H9 (cell line): ENCODE measurements at regions not wholly inside any gene's neighbourhood (a gene's known extent, or its start where the extent isn't known, plus 50 kb on each side); places are given as distances from the start of the nearest gene placed in this dataset.

Experiments used
- DNase-seq: peaks from one replicate; pipeline ENCODE4 v3.0.0-alpha.2; 2017
- H2AFZ ChIP-seq: one replicate; pipeline ENCODE4 v1.6.1; 2013; ENCODE audit warnings: mild to moderate bottlenecking, low read length, control low read depth, moderate library complexity
- H2AK5ac ChIP-seq: 2 replicates; pipeline ENCODE4 v1.6.1; 2013; ENCODE audit warnings: low read length, control low read depth, mixed read lengths; ENCODE audit not compliant: insufficient read length
- H2BK120ac ChIP-seq: one replicate; pipeline ENCODE4 v1.6.1; 2013; ENCODE audit warnings: low read depth, mild to moderate bottlenecking, low read length, control low read depth, inconsistent platforms; ENCODE audit not compliant: poor library complexity, severe bottlenecking
- H2BK12ac ChIP-seq: 2 replicates; pipeline ENCODE4 v1.6.1; 2013; ENCODE audit warnings: low read length, control low read depth, mixed read lengths, low read depth; ENCODE audit not compliant: insufficient read length
- H2BK15ac ChIP-seq: 2 replicates; pipeline ENCODE4 v1.6.1; 2013; ENCODE audit warnings: low read depth, low read length, control low read depth
- H2BK20ac ChIP-seq: one replicate; pipeline ENCODE4 v1.6.1; 2013; ENCODE audit warnings: low read depth, mild to moderate bottlenecking, low read length, control low read depth, inconsistent platforms; ENCODE audit not compliant: poor library complexity, severe bottlenecking
- H2BK5ac ChIP-seq: 2 replicates; pipeline ENCODE4 v1.6.1; 2013; ENCODE audit warnings: low read length, control low read depth, mixed read lengths; ENCODE audit not compliant: insufficient read length
- H3K14ac ChIP-seq: 2 replicates; pipeline ENCODE4 v1.6.1; 2013; ENCODE audit warnings: low read length, control low read depth; ENCODE audit not compliant: insufficient read depth
- H3K18ac ChIP-seq: 2 replicates; pipeline ENCODE4 v1.6.1; 2013; ENCODE audit warnings: low read depth, mild to moderate bottlenecking, mixed read lengths, low read length, control low read depth; ENCODE audit not compliant: insufficient read length
- H3K23ac ChIP-seq: 2 replicates; pipeline ENCODE4 v1.6.1; 2013; ENCODE audit warnings: low read length, control low read depth, mixed read lengths, low read depth; ENCODE audit not compliant: insufficient read length
- H3K23me2 ChIP-seq: 2 replicates; pipeline ENCODE4 v1.6.1; 2013; ENCODE audit warnings: low read depth, mild to moderate bottlenecking, mixed read lengths, low read length, control low read depth; ENCODE audit not compliant: insufficient read length, poor library complexity, severe bottlenecking
- H3K27ac ChIP-seq: 2 replicates; pipeline ENCODE4 v1.5.1; 2013; ENCODE audit warnings: low read length, control low read depth, mixed read lengths, low read depth; ENCODE audit not compliant: insufficient read length
- H3K27me3 ChIP-seq: 2 replicates; pipeline ENCODE4 v1.6.1; 2013; ENCODE audit warnings: low read length, control low read depth, inconsistent platforms; ENCODE audit not compliant: insufficient read depth
- H3K4ac ChIP-seq: 2 replicates; pipeline ENCODE4 v1.6.1; 2013; ENCODE audit warnings: low read depth, mild to moderate bottlenecking, control low read depth, inconsistent platforms, low read length, moderate library complexity
- H3K4me1 ChIP-seq: 2 replicates; pipeline ENCODE4 v1.6.1; 2013; ENCODE audit warnings: low read length, control low read depth, inconsistent platforms; ENCODE audit not compliant: insufficient read depth
- H3K4me2 ChIP-seq: 2 replicates; pipeline ENCODE4 v1.6.1; 2013; ENCODE audit warnings: low read length, control low read depth, mixed read lengths; ENCODE audit not compliant: insufficient read length, insufficient read depth
- H3K56ac ChIP-seq: 2 replicates; pipeline ENCODE4 v1.6.1; 2013; ENCODE audit warnings: low read depth, mild to moderate bottlenecking, mixed read lengths, low read length, control low read depth; ENCODE audit not compliant: insufficient read length
- H3K79me1 ChIP-seq: 2 replicates; pipeline ENCODE4 v1.6.1; 2013; ENCODE audit warnings: low read depth, mild to moderate bottlenecking, moderate library complexity, low read length, control low read depth, inconsistent platforms; ENCODE audit not compliant: insufficient read depth, poor library complexity, severe bottlenecking
- H3K79me2 ChIP-seq: 2 replicates; pipeline ENCODE4 v1.6.1; 2013; ENCODE audit warnings: low read length, control low read depth, inconsistent platforms; ENCODE audit not compliant: insufficient read depth
- H3K9ac ChIP-seq: 2 replicates; pipeline ENCODE4 v1.6.1; 2013; ENCODE audit warnings: low read length, control low read depth, mixed read lengths; ENCODE audit not compliant: insufficient read length; ENCODE audit errors: extremely low read depth
- H3K9me3 ChIP-seq: one replicate; pipeline ENCODE4 v1.6.1; 2013; ENCODE audit warnings: low read depth, low read length, inconsistent platforms; ENCODE audit not compliant: control insufficient read depth
- H3T11ph ChIP-seq: one replicate; pipeline ENCODE4 v1.6.1; 2013; ENCODE audit warnings: mild to moderate bottlenecking, low read length, control low read depth, inconsistent platforms
- H4K20me1 ChIP-seq: one replicate; pipeline ENCODE4 v1.6.1; 2013; ENCODE audit not compliant: control insufficient read depth, insufficient read length, insufficient read depth
- H4K5ac ChIP-seq: 2 replicates; pipeline ENCODE4 v1.6.1; 2013; ENCODE audit warnings: low read depth, mild to moderate bottlenecking, mixed read lengths, low read length, control low read depth; ENCODE audit not compliant: insufficient read length
- H4K8ac ChIP-seq: replicated peaks from 2 replicates; pipeline ENCODE4 v1.6.1; 2013; ENCODE audit warnings: low read length, control low read depth, mixed read lengths, low read depth; ENCODE audit not compliant: insufficient read length
- H4K91ac ChIP-seq: 2 replicates; pipeline ENCODE4 v1.6.1; 2013; ENCODE audit warnings: low read depth, mild to moderate bottlenecking, moderate library complexity, mixed read lengths, low read length, control low read depth; ENCODE audit not compliant: insufficient read length
- H3K27ac Mint-ChIP-seq, 3 experiments: 2 replicates in 2 of 3; 3 replicates in 1 of 3; pipeline ENCODE4 v1.8.0; 2020 to 2021; ENCODE audit warnings: mixed read lengths in 3 of 3, mild to moderate bottlenecking in 1 of 3, moderate library complexity in 1 of 3
- H3K27me3 Mint-ChIP-seq: 2 replicates; pipeline ENCODE4 v1.8.0; 2021; ENCODE audit warnings: low read depth, mild to moderate bottlenecking, moderate library complexity, mixed read lengths
- H3K36me3 Mint-ChIP-seq, 3 experiments: 2 replicates in 2 of 3; 3 replicates in 1 of 3; pipeline ENCODE4 v1.8.0; 2020 to 2021; ENCODE audit warnings: low read depth in 3 of 3, mixed read lengths in 3 of 3; ENCODE audit not compliant: insufficient read depth in 1 of 3
- H3K4me1 Mint-ChIP-seq, 2 experiments: 2 replicates each; pipeline ENCODE4 v1.8.0; 2020; ENCODE audit warnings: mixed read lengths in 2 of 2
- H3K4me3 Mint-ChIP-seq, 2 experiments: 2 replicates in 1 of 2; 3 replicates in 1 of 2; pipeline ENCODE4 v1.8.0; 2020 to 2021; ENCODE audit warnings: mild to moderate bottlenecking in 2 of 2, mixed read lengths in 2 of 2, moderate library complexity in 1 of 2
- H3K9me3 Mint-ChIP-seq, 2 experiments: 2 replicates in 1 of 2; 3 replicates in 1 of 2; pipeline ENCODE4 v1.8.0; 2020; ENCODE audit warnings: mild to moderate bottlenecking in 2 of 2, mixed read lengths in 2 of 2, moderate library complexity in 1 of 2
- CTCF ChIP-seq: fragments of 200-600 bp; sonication (generic); conservative IDR thresholded peaks from 3 replicates; pipeline ENCODE4 v1.8.0; 2021; ENCODE audit warnings: antibody characterized with exemption, mild to moderate bottlenecking
- WGBS: extraction: QIAGEN DNeasy Blood & Tissue Kit; methylation state at CpG from one replicate; pipeline ENCODE4 v1.1.7; 2013; ENCODE audit warnings: missing lambda C conversion rate, low lambda C conversion rate, mixed read lengths; ENCODE audit not compliant: insufficient read length; ENCODE audit errors: extremely low coverage; 5-methylcytosine and 5-hydroxymethylcytosine counted together

GRCh38 chr16:26901196-26901861 lies 165.4 kb upstream of the C16orf82 start:
- Histone ChIP-seq H2BK5ac (no peak overlapping the region), H3K27ac (no peak overlapping the region), H2BK15ac (no peak overlapping the region), H3T11ph (no peak overlapping the region), H3K9ac (no peak overlapping the region), H2BK20ac (no peak overlapping the region), H3K79me1 (no peaks in the 10 kb centered on the region), H3K27me3 (no peaks in the 10 kb centered on the region), H3K23me2 (no peaks in the 10 kb centered on the region), H4K5ac (no peak overlapping the region), H3K79me2 (no peaks in the 10 kb centered on the region), H4K91ac (no peak overlapping the region), H4K8ac (no peak overlapping the region), H4K20me1 (no peaks in the 10 kb centered on the region), H3K23ac (no peak overlapping the region), H2AK5ac (no peak overlapping the region), H2AFZ (no peak overlapping the region), H3K9me3 (no peaks in the 10 kb centered on the region), H3K14ac (no peak overlapping the region), H3K56ac (no peak overlapping the region), H3K4ac (no peak overlapping the region), H2BK12ac (no peak overlapping the region), H2BK120ac (no peak overlapping the region), H3K4me1 (no peaks in the 10 kb centered on the region), H3K4me2 (no peak overlapping the region), H3K18ac (no peak overlapping the region)
- Mint-ChIP-seq H3K4me1 (peaks cover 13 to 17% of the 10 kb centered on the region in 2 experiments), H3K27me3 (no peaks in the 10 kb centered on the region), H3K27ac (no peak overlapping the region), H3K9me3 (no peaks in the 10 kb centered on the region; a peak in 1 of 5 replicates), H3K36me3 (no peaks in the 10 kb centered on the region), H3K4me3 (no peak overlapping the region)
- no peak for TF ChIP-seq CTCF
- DNase-seq: no peak
- WGBS: no CpG with 5 or more reads among the region's 6 CpGs
